Nephron progenitor cell (in vitro differentiated cells): ENCODE measurements at regions not wholly inside any gene's neighbourhood (a gene's known extent, or its start where the extent isn't known, plus 50 kb on each side); places are given as distances from the start of the nearest gene placed in this dataset.

Experiments used
- DNase-seq: peaks from one replicate; pipeline ENCODE4 v3.0.0; 2021
- H3K27ac Mint-ChIP-seq: 2 replicates; pipeline ENCODE4 v1.8.0; 2021; ENCODE audit warnings: mild to moderate bottlenecking, moderate library complexity, mixed read lengths
- H3K27me3 Mint-ChIP-seq: 2 replicates; pipeline ENCODE4 v1.8.0; 2021; ENCODE audit warnings: mild to moderate bottlenecking, low read depth, mixed read lengths; ENCODE audit not compliant: poor library complexity
- H3K36me3 Mint-ChIP-seq: 2 replicates; pipeline ENCODE4 v1.8.0; 2021; ENCODE audit warnings: low read depth, mixed read lengths
- H3K4me1 Mint-ChIP-seq: 2 replicates; pipeline ENCODE4 v1.8.0; 2021; ENCODE audit warnings: mixed read lengths
- H3K4me3 Mint-ChIP-seq: 2 replicates; pipeline ENCODE4 v1.8.0; 2021; ENCODE audit warnings: mild to moderate bottlenecking, moderate library complexity, mixed read lengths
- H3K9me3 Mint-ChIP-seq: 2 replicates; pipeline ENCODE4 v1.8.0; 2021; ENCODE audit warnings: mild to moderate bottlenecking, moderate library complexity, mixed read lengths
- TF ChIP-seq, protein P1 (sequence below): fragments of 200-600 bp; sonication (generic); IDR thresholded peaks from 2 replicates; pipeline ENCODE4 v1.5.0; 2021; ENCODE audit warnings: antibody characterized with exemption

DNA sequence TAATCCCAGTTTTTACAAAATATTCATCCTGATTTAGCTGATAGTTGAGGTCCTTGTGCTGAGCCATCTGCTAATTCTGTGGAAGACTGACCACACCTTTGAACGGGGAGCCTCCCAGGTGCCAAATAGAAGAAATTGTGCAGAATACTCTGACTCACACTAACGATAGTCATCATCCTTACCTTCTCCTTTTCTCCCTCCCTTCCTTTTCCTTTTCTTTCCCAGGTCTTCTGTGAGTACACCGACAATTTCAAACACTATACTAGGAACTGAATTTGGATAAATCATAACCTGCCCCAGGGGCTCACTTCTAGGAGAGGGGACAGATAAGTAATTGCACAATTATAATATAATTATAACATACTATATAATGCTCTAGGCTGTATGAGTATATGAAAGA lies 73.1 kb upstream of the CTSC start:
- Mint-ChIP-seq H3K4me1 (peaks cover 6% of the 10 kb centered on the region), H3K36me3 (no peaks in the 10 kb centered on the region), H3K27ac (no peak overlapping the region), H3K9me3 (no peaks in the 10 kb centered on the region), H3K27me3 (peaks cover 10% of the 10 kb centered on the region), H3K4me3 (no peak overlapping the region)
- TF ChIP-seq, protein P1, sequence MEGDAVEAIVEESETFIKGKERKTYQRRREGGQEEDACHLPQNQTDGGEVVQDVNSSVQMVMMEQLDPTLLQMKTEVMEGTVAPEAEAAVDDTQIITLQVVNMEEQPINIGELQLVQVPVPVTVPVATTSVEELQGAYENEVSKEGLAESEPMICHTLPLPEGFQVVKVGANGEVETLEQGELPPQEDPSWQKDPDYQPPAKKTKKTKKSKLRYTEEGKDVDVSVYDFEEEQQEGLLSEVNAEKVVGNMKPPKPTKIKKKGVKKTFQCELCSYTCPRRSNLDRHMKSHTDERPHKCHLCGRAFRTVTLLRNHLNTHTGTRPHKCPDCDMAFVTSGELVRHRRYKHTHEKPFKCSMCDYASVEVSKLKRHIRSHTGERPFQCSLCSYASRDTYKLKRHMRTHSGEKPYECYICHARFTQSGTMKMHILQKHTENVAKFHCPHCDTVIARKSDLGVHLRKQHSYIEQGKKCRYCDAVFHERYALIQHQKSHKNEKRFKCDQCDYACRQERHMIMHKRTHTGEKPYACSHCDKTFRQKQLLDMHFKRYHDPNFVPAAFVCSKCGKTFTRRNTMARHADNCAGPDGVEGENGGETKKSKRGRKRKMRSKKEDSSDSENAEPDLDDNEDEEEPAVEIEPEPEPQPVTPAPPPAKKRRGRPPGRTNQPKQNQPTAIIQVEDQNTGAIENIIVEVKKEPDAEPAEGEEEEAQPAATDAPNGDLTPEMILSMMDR, result no peak
- no peak for DNase-seq

DNA sequence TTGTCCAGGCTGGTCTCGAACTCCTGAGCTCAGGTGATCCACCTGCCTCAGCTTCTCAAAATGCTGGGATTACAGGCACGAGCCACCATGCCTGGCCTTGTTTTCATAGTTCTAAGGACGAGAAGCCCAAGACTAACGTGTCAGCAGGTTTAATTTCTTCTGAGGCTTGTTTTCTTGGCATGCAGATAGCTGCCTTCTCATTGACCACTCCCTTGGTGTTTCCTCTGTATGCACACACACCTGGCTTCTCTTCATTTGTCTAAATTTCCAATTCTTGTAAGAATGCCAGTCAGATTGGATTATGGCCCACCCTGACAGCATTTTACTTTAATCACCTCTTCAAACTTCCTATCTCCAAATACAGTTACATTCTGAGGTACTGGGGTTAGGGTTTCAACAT lies 72.5 kb upstream of the CTSC start:
- H3K27me3 Mint-ChIP-seq, result peaks cover 10% of the 10 kb centered on the region

DNA sequence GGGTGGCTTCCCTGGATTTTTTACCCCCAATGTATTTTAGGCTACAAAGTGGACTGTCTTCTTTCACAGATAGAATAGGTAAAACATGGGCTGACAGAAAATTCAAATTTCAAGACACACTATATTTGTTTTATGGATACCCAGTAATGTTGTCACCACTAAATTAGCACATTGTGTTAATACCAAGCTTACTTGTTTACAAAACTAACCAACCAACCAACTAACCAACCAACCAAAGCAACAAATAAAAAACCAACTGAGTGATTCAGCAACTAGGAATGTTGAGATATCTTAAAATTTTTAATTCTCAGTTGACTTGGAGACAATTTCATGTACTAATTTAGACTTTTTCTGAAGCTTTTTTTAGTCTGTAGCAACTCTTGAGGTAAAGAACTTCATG lies 69.3 kb upstream of the CTSC start:
- TF ChIP-seq, protein P1, result no peak
- DNase-seq, result no peak
- Mint-ChIP-seq H3K36me3 (no peaks in the 10 kb centered on the region), H3K27ac (no peak overlapping the region), H3K4me1 (no peaks in the 10 kb centered on the region), H3K4me3 (no peak overlapping the region), H3K27me3 (peaks cover 3% of the 10 kb centered on the region), H3K9me3 (no peaks in the 10 kb centered on the region)

More for the DNA sequence above, 72.5 kb upstream of the CTSC start:
- Mint-ChIP-seq H3K4me3 (no peak overlapping the region), H3K4me1 (peaks cover 5% of the 10 kb centered on the region), H3K27ac (no peak overlapping the region), H3K36me3 (no peaks in the 10 kb centered on the region), H3K9me3 (no peaks in the 10 kb centered on the region)
- TF ChIP-seq, protein P1, result no peak
- no peak for DNase-seq

DNA sequence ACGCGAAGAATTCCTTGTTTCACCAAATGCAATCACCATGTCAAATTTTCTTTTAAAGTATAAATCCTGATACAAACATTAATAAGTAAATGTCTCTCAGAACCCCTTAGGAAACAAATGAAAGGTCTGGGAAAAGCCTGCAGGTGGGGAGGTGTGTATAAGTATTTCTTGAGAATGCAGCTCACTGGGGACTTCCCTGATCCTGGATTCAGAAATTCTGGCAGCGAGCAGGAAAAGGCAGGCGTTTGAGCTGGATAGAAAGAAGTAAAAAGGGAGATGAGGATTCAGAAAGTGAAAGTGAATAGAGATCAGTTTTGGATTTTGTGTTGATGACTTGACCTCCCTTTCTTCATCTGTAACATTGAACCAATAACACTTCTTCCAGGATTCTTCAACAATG lies 68.3 kb upstream of the CTSC start:
- TF ChIP-seq, protein P1, result no peak
- no peak overlapping the region for H3K4me3 Mint-ChIP-seq
- no peak for DNase-seq
- H3K9me3 Mint-ChIP-seq, result no peaks in the 10 kb centered on the region
- no peak overlapping the region for H3K27ac Mint-ChIP-seq
- no peaks in the 10 kb centered on the region for H3K36me3 Mint-ChIP-seq
- peaks cover 3% of the 10 kb centered on the region for H3K27me3 Mint-ChIP-seq
- no peaks in the 10 kb centered on the region for H3K4me1 Mint-ChIP-seq

DNA sequence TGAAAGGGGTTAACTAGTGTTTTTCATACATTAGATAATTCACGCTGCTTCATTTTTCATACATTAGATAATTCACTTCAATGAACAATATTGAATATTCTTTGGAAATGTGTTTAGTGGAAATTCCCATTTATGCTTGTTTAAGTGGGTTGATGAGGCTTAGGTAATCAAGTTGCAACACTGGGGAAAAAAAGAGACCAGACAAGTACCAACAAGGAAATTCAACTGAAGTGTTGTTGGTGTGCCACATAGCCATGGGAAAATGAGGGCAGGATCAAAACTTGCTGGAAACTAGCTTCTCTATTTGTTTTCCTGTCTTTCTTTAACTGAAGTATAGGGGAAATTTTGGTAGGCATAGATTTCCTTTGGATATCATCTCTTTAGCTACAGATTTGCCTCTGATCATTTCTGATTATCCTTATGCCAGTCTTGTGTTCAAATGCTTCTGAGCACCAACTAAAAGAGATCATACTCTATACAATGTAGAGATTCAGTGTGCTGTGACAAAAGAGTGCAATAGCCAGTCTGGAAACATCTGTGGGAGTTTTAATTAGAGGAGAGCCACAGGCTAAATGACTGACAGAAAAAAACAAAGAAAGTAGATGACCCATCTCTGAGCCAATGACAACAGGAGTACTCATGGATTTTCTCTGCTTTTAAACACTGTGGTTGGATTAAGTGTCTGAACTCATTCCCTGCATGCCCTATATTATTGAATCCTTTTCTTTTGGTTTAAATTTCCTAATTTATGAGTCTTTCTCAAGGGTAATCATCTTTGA lies 67.6 kb upstream of the CTSC start:
- no peaks in the 10 kb centered on the region for H3K9me3 Mint-ChIP-seq
- H3K4me3 Mint-ChIP-seq, result no peak overlapping the region
- no peaks in the 10 kb centered on the region for H3K4me1 Mint-ChIP-seq
- TF ChIP-seq, protein P1, result no peak
- H3K36me3 Mint-ChIP-seq, result no peaks in the 10 kb centered on the region
- peaks cover 1% of the 10 kb centered on the region for H3K27me3 Mint-ChIP-seq
- no peak overlapping the region for H3K27ac Mint-ChIP-seq
- DNase-seq, result no peak

DNA sequence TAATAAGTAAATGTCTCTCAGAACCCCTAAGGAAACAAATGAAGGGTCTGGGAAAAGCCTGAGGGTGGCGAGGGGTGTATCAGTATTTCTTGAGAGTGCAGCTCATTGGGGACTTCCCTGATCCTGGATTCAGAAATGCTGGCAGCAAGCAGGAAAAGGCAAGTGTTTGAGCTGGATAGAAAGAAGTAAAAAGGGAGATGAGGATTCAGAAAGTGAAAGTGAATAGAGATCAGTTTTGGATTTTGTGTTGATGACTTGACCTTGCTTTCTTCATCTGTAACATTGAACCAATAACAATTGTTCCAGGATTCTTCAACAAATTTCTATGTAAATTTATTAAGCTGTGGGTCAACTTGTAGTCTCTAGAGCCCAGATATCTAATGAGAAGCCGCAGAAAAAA lies 66.9 kb upstream of the CTSC start:
- TF ChIP-seq, protein P1, result no peak

More for the DNA sequence above, 66.9 kb upstream of the CTSC start:
- H3K27ac Mint-ChIP-seq, result peak overlapping the region; percentile 73
- no peaks in the 10 kb centered on the region for H3K36me3 Mint-ChIP-seq
- no peak overlapping the region for H3K4me3 Mint-ChIP-seq
- no peaks in the 10 kb centered on the region for H3K4me1 Mint-ChIP-seq
- H3K27me3 Mint-ChIP-seq, result no peaks in the 10 kb centered on the region
- no peak for DNase-seq
- no peaks in the 10 kb centered on the region for H3K9me3 Mint-ChIP-seq
